Adrenal gland (tissue), 9 donors: ENCODE measurements at regions not wholly inside any gene's neighbourhood (a gene's known extent, or its start where the extent isn't known, plus 50 kb on each side); places are given as distances from the start of the nearest gene placed in this dataset.

Experiments
- DNase-seq, 7 donors: peaks; one replicate each; pipeline ENCODE4 v3.0.0-alpha.2; 2019 to 2020
- H3K27ac ChIP-seq, 5 donors: fragments of 200-600 bp; sonication (generic) in 4 of 5; 1 replicate in 3 of 5; 2 replicates in 2 of 5; pipeline versions ENCODE4 v1.5.1 to v1.8.0; 2016 to 2020; ENCODE audit warnings: mild to moderate bottlenecking in 1 of 5
- H3K27me3 ChIP-seq: fragments of 200-600 bp; 2 replicates; pipeline ENCODE4 v1.8.0; 2021
- H3K36me3 ChIP-seq, 2 donors: fragments of 200-600 bp; replicated peaks in 1 of 2; 1 replicate in 1 of 2; 2 replicates in 1 of 2; pipeline versions ENCODE4 v1.5.1 to v1.8.0; 2018 to 2022
- H3K4me1 ChIP-seq, 2 donors: fragments of 200-600 bp; replicated peaks in 1 of 2; 1 replicate in 1 of 2; 2 replicates in 1 of 2; pipeline versions ENCODE4 v1.5.1 to v1.8.0; 2018 to 2021
- H3K4me3 ChIP-seq, 4 donors: fragments of 200-600 bp; sonication (generic) in 3 of 4; one replicate each; pipeline ENCODE4 v1.5.1; 2016 to 2018
- H3K9me3 ChIP-seq, 3 donors: fragments of 200-600 bp; sonication (generic) in 1 of 3; replicated peaks in 1 of 3; 1 replicate in 2 of 3; 2 replicates in 1 of 3; pipeline versions ENCODE4 v1.5.1 to v1.8.0; 2016 to 2021
- CTCF ChIP-seq, 6 experiments: fragments of 450-650 bp in 4 of 6; fragments of 200-600 bp in 2 of 6; sonication (generic) in 1 of 6; IDR thresholded peaks; 1 replicate in 5 of 6; 2 replicates in 1 of 6; pipeline versions ENCODE4 v1.5.1 to v1.8.0; 2016 to 2021; ENCODE audit warnings: antibody characterized with exemption in 6 of 6, mild to moderate bottlenecking in 2 of 6, moderate library complexity in 1 of 6
- POLR2A ChIP-seq, 2 donors: fragments of 450-650 bp; IDR thresholded peaks; one replicate each; pipeline ENCODE4 v1.6.1; 2017; ENCODE audit warnings: antibody characterized with exemption in 2 of 2, mild to moderate bottlenecking in 2 of 2, moderate library complexity in 1 of 2
- WGBS, 4 donors: extraction: QIAGEN DNeasy Blood & Tissue Kit in 2 of 4; methylation state at CpG; one replicate each; pipeline versions ENCODE4 v1.1.5 to v1.1.7; 2013 to 2017; 5-methylcytosine and 5-hydroxymethylcytosine counted together
- intact Hi-C, 2 donors: fragments of 100-400 bp; cut with DNase I; formaldehyde crosslinking; loops; one replicate each; pipeline versions ENCODE4 v1.14.1 to v1.15.0; 2022 to 2023
- donor health status: healthy with polysubstance abuse.
- donor health status: Bipolar disorder and iron deficiency.
- donor health status: DM: yes; HTN: yes; CAD: no.
- donor health status: DM: no; HTN: no; CAD: no.
- donor health status: DM: no; HTN: no; CAD: no.

GRCh38 chr10:88036126-88036525, 172.7 kb downstream of the PTEN start:
- H3K27me3 ChIP-seq = no peaks in the 10 kb centered on the region
- WGBS, 4 donors = 65 to 96% (median 91%) methylated on average over 4 of the region's 4 CpGs
- TF ChIP-seq POLR2A (IDR thresholded peaks at IDR 0.05) (no peak), CTCF (IDR thresholded peaks at IDR 0.05) (no peak)
- no peak for DNase-seq
- H3K9me3 ChIP-seq = peaks cover 0 to 5% (median 0%) of the 10 kb centered on the region in 3 donors
- intact Hi-C loops = no loop called here
- no peak overlapping the region for H3K4me3 ChIP-seq
- H3K36me3 ChIP-seq = no peaks in the 10 kb centered on the region
- no peak overlapping the region for H3K27ac ChIP-seq
- no peaks in the 10 kb centered on the region for H3K4me1 ChIP-seq

- H3K36me3 ChIP-seq = no peaks in the 10 kb centered on the region
- no peak for DNase-seq
- intact Hi-C loops = no loop called here
- 64 to 83% (median 68%) methylated on average over 2 of the region's 2 CpGs for WGBS, 4 donors
- peaks cover 0 to 3% of the 10 kb centered on the region in 2 donors for H3K4me1 ChIP-seq
- no peaks in the 10 kb centered on the region for H3K27me3 ChIP-seq
- no peak overlapping the region for H3K4me3 ChIP-seq
- H3K9me3 ChIP-seq = peaks cover 0 to 5% (median 0%) of the 10 kb centered on the region in 3 donors
- TF ChIP-seq CTCF (IDR thresholded peaks at IDR 0.05) (no peak), POLR2A (IDR thresholded peaks at IDR 0.05) (no peak)
- no peak overlapping the region for H3K27ac ChIP-seq
Measured at GRCh38 chr10:88037623-88038022, 174.2 kb downstream of the PTEN start.

GRCh38 chr10:88038268-88038667, 174.8 kb downstream of the PTEN start:
- no peak for DNase-seq
- Histone ChIP-seq H3K4me3 (no peak overlapping the region), H3K27ac (no peak overlapping the region), H3K4me1 (peaks cover 0 to 3% of the 10 kb centered on the region in 2 donors), H3K27me3 (no peaks in the 10 kb centered on the region), H3K36me3 (no peaks in the 10 kb centered on the region), H3K9me3 (peaks cover 0 to 5% (median 0%) of the 10 kb centered on the region in 3 donors)
- intact Hi-C loops = no loop called here
- no peak for TF ChIP-seq POLR2A (IDR thresholded peaks at IDR 0.05)
- no peak for TF ChIP-seq CTCF (IDR thresholded peaks at IDR 0.05)
- WGBS, 4 donors = 72 to 83% (median 78%) methylated on average over 3 to 4 of the region's 4 CpGs

- no peak overlapping the region for H3K27ac ChIP-seq
- no peaks in the 10 kb centered on the region for H3K36me3 ChIP-seq
- no peak for TF ChIP-seq POLR2A (IDR thresholded peaks at IDR 0.05)
- TF ChIP-seq CTCF (IDR thresholded peaks at IDR 0.05) = no peak
- intact Hi-C loops = no loop called here
- peaks cover 0 to 4% of the 10 kb centered on the region in 2 donors for H3K4me1 ChIP-seq
- WGBS, 4 donors = 76 to 81% (median 78%) methylated on average over 6 of the region's 6 CpGs
- H3K27me3 ChIP-seq = no peaks in the 10 kb centered on the region
- H3K9me3 ChIP-seq = peaks cover 0 to 5% (median 0%) of the 10 kb centered on the region in 3 donors
- no peak overlapping the region for H3K4me3 ChIP-seq
- DNase-seq = no peak
Measured at GRCh38 chr10:88039496-88040200, 176.2 kb downstream of the PTEN start.
